GM23338 (cell line): ENCODE measurements at regions not wholly inside any gene's neighbourhood (a gene's known extent, or its start where the extent isn't known, plus 50 kb on each side); places are given as distances from the start of the nearest gene placed in this dataset.

Experiments
- ATAC-seq: fragments of 200-7000 bp; cut with Tn5 transposase; 3 replicates; pipeline ENCODE4 v1.9.1; 2020
- DNase-seq: peaks from one replicate; pipeline ENCODE4 v3.0.0-alpha.2; 2015; ENCODE audit warnings: low spot score
- H2AFZ ChIP-seq: fragments of 200-600 bp; sonication (generic); 2 replicates; pipeline ENCODE4 v1.8.0; 2016; ENCODE audit warnings: antibody characterized with exemption, mild to moderate bottlenecking, moderate library complexity
- H3F3A ChIP-seq: fragments of 200-600 bp; sonication (generic); replicated peaks from 2 replicates; pipeline ENCODE4 v1.8.0; 2017; ENCODE audit warnings: antibody characterized with exemption, mixed run types, low read depth
- H3K27ac ChIP-seq: fragments of 200-600 bp; sonication (generic); 2 replicates; pipeline ENCODE4 v1.6.1; 2016; ENCODE audit warnings: low read depth
- H3K27me3 ChIP-seq: fragments of 200-600 bp; sonication (generic); 2 replicates; pipeline ENCODE4 v1.8.0; 2016; ENCODE audit warnings: mild to moderate bottlenecking, mixed run types, moderate library complexity; ENCODE audit not compliant: insufficient read depth
- H3K36me3 ChIP-seq: fragments of 200-600 bp; sonication (generic); 2 replicates; pipeline ENCODE4 v1.8.0; 2016; ENCODE audit warnings: mild to moderate bottlenecking; ENCODE audit not compliant: insufficient read depth
- H3K4me1 ChIP-seq: fragments of 200-600 bp; sonication (generic); 2 replicates; pipeline ENCODE4 v1.8.0; 2016; ENCODE audit warnings: mild to moderate bottlenecking, moderate library complexity; ENCODE audit not compliant: insufficient read depth
- H3K4me2 ChIP-seq: fragments of 200-600 bp; sonication (generic); 2 replicates; pipeline ENCODE4 v1.7.1; 2017; ENCODE audit warnings: mixed run types
- H3K4me3 ChIP-seq: fragments of 200-600 bp; sonication (generic); 2 replicates; pipeline ENCODE4 v1.6.1; 2016; ENCODE audit warnings: mixed run types
- H3K79me2 ChIP-seq: fragments of 200-600 bp; sonication (generic); replicated peaks from 2 replicates; pipeline ENCODE4 v1.8.0; 2017; ENCODE audit warnings: mild to moderate bottlenecking; ENCODE audit not compliant: insufficient read depth
- H3K9me2 ChIP-seq: fragments of 200-600 bp; sonication (generic); 2 replicates; pipeline ENCODE4 v1.8.0; 2017; ENCODE audit not compliant: insufficient read depth
- H4K20me1 ChIP-seq: fragments of 200-600 bp; sonication (generic); replicated peaks from 2 replicates; pipeline ENCODE4 v1.8.0; 2017; ENCODE audit warnings: mild to moderate bottlenecking; ENCODE audit not compliant: insufficient read depth
- H3K27ac Mint-ChIP-seq: 2 replicates; pipeline ENCODE4 v1.8.0; 2020; ENCODE audit warnings: inconsistent platforms, mild to moderate bottlenecking, moderate library complexity, mixed read lengths
- H3K27me3 Mint-ChIP-seq: 3 replicates; pipeline ENCODE4 v1.8.0; 2022; ENCODE audit warnings: low read depth, mild to moderate bottlenecking, moderate library complexity, mixed read lengths, inconsistent platforms; ENCODE audit not compliant: insufficient read depth, poor library complexity
- H3K36me3 Mint-ChIP-seq: 3 replicates; pipeline ENCODE4 v1.8.0; 2021; ENCODE audit warnings: low read depth, mild to moderate bottlenecking, inconsistent platforms, moderate library complexity, mixed read lengths
- H3K4me1 Mint-ChIP-seq: 3 replicates; pipeline ENCODE4 v1.8.0; 2020; ENCODE audit warnings: mild to moderate bottlenecking, inconsistent platforms, mixed read lengths
- H3K4me3 Mint-ChIP-seq: 3 replicates; pipeline ENCODE4 v1.8.0; 2021; ENCODE audit warnings: moderate library complexity, mild to moderate bottlenecking, inconsistent platforms, mixed read lengths
- H3K9me3 Mint-ChIP-seq: 3 replicates; pipeline ENCODE4 v1.8.0; 2020; ENCODE audit warnings: moderate library complexity, mild to moderate bottlenecking, inconsistent platforms, mixed read lengths
- CTCF ChIP-seq, 2 experiments: fragments of 200-600 bp in 1 of 2; sonication (generic) in 1 of 2; conservative IDR thresholded peaks; 2 replicates each; pipeline versions ENCODE4 v1.5.1 to v1.6.1; 2016 to 2017; ENCODE audit warnings: antibody characterized with exemption in 2 of 2, low read depth in 2 of 2, mild to moderate bottlenecking in 2 of 2, moderate library complexity in 1 of 2
- EZH2 ChIP-seq: fragments of 200-600 bp; sonication (generic); IDR thresholded peaks from one replicate; pipeline ENCODE4 v1.8.0; 2017; ENCODE audit warnings: antibody characterized with exemption, mild to moderate bottlenecking, low read depth; ENCODE audit not compliant: unreplicated experiment
- JUNB ChIP-seq: IDR thresholded peaks from one replicate; pipeline ENCODE4 v1.6.1; 2016; ENCODE audit warnings: antibody characterized with exemption; ENCODE audit not compliant: unreplicated experiment
- NANOG ChIP-seq: IDR thresholded peaks from 2 replicates; pipeline ENCODE4 v1.6.1; 2016; ENCODE audit warnings: antibody characterized with exemption, borderline replicate concordance
- POLR2AphosphoS5 ChIP-seq: IDR thresholded peaks from 2 replicates; pipeline ENCODE4 v1.6.1; 2016; ENCODE audit warnings: antibody characterized with exemption, low read depth
- REST ChIP-seq: IDR thresholded peaks from one replicate; pipeline ENCODE4 v1.6.1; 2018; ENCODE audit warnings: antibody characterized with exemption; ENCODE audit not compliant: unreplicated experiment
- STAT1 ChIP-seq: IDR thresholded peaks from one replicate; pipeline ENCODE4 v1.6.1; 2016; ENCODE audit warnings: antibody characterized with exemption; ENCODE audit not compliant: unreplicated experiment
- ZNF114 ChIP-seq: fragments of 250-450 bp; sonication (Bioruptor Pico); IDR thresholded peaks from 2 replicates; pipeline ENCODE4 v1.5.0; 2020; ENCODE audit warnings: mild to moderate bottlenecking, moderate library complexity
- ZNF462 ChIP-seq: fragments of 250-450 bp; sonication (Bioruptor Pico); IDR thresholded peaks from 2 replicates; pipeline ENCODE4 v1.5.0; 2020; ENCODE audit warnings: mild to moderate bottlenecking, moderate library complexity
- TF ChIP-seq, protein P1 (sequence below): IDR thresholded peaks from 2 replicates; pipeline ENCODE4 v1.6.1; 2016; ENCODE audit warnings: antibody characterized with exemption

GRCh38 chr3:154931484-154931883 lies 148.6 kb upstream of the MME start:
- Histone ChIP-seq H3K27ac (no peak overlapping the region), H3K4me2 (no peak overlapping the region), H3K4me1 (no peaks in the 10 kb centered on the region), H3K4me3 (no peak overlapping the region), H3F3A (no peaks in the 10 kb centered on the region), H3K36me3 (no peaks in the 10 kb centered on the region), H3K79me2 (no peaks in the 10 kb centered on the region), H4K20me1 (no peaks in the 10 kb centered on the region), H2AFZ (no peak overlapping the region), H3K27me3 (no peaks in the 10 kb centered on the region), H3K9me2 (no peaks in the 10 kb centered on the region)
- no peak for TF ChIP-seq NANOG
- TF ChIP-seq JUNB = no peak
- TF ChIP-seq STAT1 = no peak
- TF ChIP-seq ZNF462 (CRISPR knock-in tag) = no peak
- TF ChIP-seq POLR2AphosphoS5 = no peak
- no peak for TF ChIP-seq REST
- TF ChIP-seq ZNF114 (CRISPR knock-in tag) = no peak
- no peak for TF ChIP-seq EZH2
- no peak for TF ChIP-seq CTCF (conservative IDR thresholded peaks at IDR 0.05; ENCODE audit: low read depth in 2 of 2)
- TF ChIP-seq, protein P1, sequence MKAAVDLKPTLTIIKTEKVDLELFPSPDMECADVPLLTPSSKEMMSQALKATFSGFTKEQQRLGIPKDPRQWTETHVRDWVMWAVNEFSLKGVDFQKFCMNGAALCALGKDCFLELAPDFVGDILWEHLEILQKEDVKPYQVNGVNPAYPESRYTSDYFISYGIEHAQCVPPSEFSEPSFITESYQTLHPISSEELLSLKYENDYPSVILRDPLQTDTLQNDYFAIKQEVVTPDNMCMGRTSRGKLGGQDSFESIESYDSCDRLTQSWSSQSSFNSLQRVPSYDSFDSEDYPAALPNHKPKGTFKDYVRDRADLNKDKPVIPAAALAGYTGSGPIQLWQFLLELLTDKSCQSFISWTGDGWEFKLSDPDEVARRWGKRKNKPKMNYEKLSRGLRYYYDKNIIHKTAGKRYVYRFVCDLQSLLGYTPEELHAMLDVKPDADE = no peak
- no peak for ATAC-seq
- Mint-ChIP-seq H3K27ac (no peak overlapping the region), H3K27me3 (no peaks in the 10 kb centered on the region), H3K4me1 (no peaks in the 10 kb centered on the region), H3K9me3 (no peaks in the 10 kb centered on the region), H3K4me3 (no peak overlapping the region), H3K36me3 (no peaks in the 10 kb centered on the region)
- DNase-seq = no peak
